Inflammatory macrophage treated with lipopolysaccharide for 1 hour (primary cell): ENCODE measurements at regions not wholly inside any gene's neighbourhood (a gene's known extent, or its start where the extent isn't known, plus 50 kb on each side); places are given as distances from the start of the nearest gene placed in this dataset.

Experiments used
- DNase-seq, 2 donors: peaks; one replicate each; pipeline ENCODE4 v3.0.0-alpha.2; 2020 to 2022

DNA sequence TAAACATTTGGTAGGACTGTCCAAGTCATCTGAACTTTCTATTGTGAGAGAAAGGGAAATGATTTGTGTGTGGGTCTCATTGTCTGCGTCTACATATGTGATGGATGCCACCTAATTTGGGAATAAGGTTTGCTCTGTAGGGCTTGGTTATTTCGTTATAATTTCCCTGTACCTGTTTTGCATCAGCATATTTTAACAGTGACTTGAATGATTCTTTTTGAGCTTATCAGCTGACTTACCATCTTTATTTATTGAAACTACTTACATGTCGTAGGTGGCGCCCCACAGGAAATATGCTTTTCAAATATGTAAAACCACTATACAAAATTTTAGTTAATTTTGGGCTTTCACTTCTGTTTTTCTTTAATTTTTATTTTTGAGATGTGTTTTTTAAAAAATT is 56.5 kb upstream of the BCAT1 start:
- no peak for DNase-seq

DNA sequence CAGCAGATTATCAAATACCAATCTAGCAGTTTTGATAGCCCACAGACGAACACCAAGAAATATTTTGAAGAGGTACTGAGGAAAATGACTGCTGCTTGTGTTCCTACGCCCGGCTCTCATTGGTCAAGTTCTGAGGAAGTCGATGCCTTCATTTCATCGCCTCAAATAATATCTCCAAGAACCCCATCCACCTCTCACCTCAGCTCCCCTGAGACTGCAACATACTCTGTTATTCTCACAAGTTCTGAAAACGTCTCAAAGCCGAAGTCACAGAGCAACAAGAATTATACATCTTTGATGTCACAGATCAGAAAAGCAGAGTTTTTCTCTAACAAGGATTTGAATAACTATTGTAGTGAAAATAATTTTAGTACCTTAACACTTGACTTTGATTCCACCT is 55.5 kb upstream of the BCAT1 start:
- no peak for DNase-seq

DNA sequence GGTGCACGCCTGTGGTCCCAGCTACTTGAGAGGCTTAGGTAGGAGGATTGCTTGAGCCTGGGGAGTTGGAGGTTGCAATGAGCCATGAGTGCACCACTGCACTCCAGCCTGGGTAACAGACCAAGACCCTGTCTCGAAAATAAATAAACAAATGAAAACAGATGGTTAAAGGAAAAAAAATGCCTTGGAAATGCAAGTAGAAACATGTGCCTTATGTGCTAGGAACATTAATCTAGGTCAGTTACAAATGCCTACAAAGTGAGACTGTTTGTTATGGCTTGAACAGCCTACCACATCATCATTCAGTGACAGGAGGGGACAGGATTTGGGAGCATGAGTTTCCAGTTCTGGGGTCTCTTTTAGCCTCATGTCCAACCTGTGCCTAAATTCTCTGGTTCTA is 52.4 kb upstream of the BCAT1 start:
- no peak for DNase-seq
